Hepatocyte (in vitro differentiated cells): ENCODE measurements at regions not wholly inside any gene's neighbourhood (a gene's known extent, or its start where the extent isn't known, plus 50 kb on each side); places are given as distances from the start of the nearest gene placed in this dataset.

Experiments
- CTCF ChIP-seq: fragments of 200-600 bp; sonication (generic); IDR thresholded peaks from 2 replicates; pipeline ENCODE4 v1.5.1; 2016; ENCODE audit warnings: antibody characterized with exemption, mild to moderate bottlenecking; ENCODE audit not compliant: poor library complexity
- EZH2 ChIP-seq: fragments of 200-600 bp; sonication (generic); IDR thresholded peaks from 2 replicates; pipeline ENCODE4 v1.6.1; 2016; ENCODE audit warnings: antibody characterized with exemption, mild to moderate bottlenecking, borderline replicate concordance

GRCh38 chr13:79851318-79851717, 370.4 kb downstream of the NDFIP2 start:
- TF ChIP-seq CTCF (no peak), EZH2 (no peak)
